RPMI7951 (cell line): ENCODE measurements at regions not wholly inside any gene's neighbourhood (a gene's known extent, or its start where the extent isn't known, plus 50 kb on each side); places are given as distances from the start of the nearest gene placed in this dataset.
"Not testable (repeated sequence)": the region's sequence is repeated elsewhere in the genome, so short reads cannot be mapped to it uniquely, and the experiment has no call there.

Experiments
- DNase-seq: peaks from one replicate; pipeline ENCODE4 v3.0.0-alpha.2; 2012; ENCODE audit warnings: low read depth

- no peak for DNase-seq
Measured at GRCh38 chr4:1589098-1589497, 95.0 kb downstream of the FAM53A start.

DNA sequence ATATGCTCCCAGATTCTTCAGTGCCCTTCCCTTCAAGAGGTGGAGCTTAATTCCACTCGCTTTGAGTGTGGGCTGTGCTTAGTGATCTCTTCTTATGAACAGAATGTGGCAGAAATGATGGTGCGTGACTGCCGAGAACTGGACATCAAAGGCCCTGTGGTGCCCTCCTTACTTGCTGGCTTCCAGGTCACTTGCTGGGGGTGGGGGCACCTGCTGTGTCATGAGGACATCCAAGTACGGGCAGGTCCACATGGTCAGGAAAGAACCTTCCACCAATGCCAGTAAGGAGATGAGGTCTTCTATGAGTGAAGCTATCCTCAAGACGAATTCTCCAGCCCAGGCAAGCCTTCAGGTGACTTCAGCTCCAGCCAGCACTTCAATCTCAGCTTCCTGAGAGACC is 95.8 kb downstream of the FAM53A start:
- no peak for DNase-seq

GRCh38 chr4:1584498-1584897 is 99.6 kb downstream of the FAM53A start:
- DNase-seq, result no peak

- DNase-seq, result no peak
Measured at GRCh38 chr4:1583859-1584258, 100.3 kb downstream of the FAM53A start.

DNA sequence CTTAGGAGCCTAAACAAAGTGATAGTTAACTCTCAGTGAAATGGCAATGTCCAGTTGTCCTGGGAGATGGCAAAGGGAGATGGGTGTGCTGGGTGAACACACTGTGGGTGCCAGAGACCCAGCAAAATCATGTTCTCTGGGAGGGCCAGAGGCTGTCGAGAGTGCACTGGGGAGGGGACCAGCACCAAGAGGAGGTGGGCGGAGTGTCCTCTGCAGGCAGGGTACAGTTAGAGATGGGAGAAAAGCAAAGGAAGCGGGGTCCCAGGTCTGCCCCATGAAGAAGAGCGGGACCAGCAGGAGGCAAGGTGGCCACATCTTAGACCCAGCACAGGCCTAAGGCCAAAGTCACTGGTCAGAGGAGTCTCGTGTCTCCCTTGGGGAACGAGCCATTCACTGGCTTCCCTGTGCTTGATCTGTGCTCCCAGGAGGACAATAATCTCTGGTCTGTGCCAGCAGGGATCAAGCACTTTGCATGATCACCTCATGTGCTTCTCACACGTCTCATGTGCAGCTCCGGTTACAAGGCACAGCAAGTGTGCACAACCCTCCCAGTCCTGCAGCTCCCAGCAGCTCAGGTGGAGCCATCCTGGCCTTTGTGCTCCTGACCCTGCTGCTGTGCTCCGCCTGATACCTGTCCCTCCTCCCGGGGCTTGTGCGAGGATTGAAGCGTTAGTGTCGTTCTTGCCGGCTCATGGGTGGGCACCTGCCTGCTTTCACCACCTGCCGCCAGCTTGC is 100.9 kb downstream of the FAM53A start:
- DNase-seq, result no peak

GRCh38 chr4:1582227-1582626 is 101.9 kb downstream of the FAM53A start:
- DNase-seq, result no peak

DNA sequence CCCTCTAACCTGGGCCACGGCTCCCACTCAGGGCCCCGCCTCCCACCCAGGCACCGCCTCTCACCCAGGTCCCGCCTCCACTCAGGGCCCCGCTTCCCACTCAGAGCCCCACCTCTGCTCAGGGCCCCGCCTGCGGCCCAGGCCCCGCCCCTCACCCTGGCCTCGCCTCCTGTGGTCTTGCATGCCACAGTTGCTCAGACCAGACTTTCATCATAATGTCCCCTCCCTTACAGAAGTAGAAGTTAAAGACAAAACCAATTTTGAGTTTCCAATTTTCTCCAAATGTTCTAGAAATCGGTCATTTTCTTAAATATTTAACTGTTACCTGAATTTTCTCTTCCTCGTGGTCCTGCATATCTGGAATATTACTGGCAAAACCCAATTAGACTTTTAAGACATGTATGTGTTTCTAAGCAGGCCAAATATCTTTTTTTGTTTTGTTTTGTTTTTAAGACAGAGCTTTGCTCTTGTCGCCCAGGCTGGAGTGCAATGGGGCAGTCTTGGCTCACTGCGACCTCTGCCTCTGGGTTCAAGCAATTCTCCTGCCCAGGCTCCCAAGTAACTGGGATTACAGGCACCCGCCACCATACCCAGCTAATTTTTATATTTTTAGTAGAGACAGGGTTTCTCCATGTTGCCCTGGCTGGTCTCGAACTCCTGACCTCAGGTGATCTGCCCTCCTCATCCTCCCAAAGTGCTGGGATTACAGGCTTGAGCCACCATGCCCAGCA is 102.8 kb downstream of the FAM53A start:
- peak; percentile 74 for DNase-seq

DNA sequence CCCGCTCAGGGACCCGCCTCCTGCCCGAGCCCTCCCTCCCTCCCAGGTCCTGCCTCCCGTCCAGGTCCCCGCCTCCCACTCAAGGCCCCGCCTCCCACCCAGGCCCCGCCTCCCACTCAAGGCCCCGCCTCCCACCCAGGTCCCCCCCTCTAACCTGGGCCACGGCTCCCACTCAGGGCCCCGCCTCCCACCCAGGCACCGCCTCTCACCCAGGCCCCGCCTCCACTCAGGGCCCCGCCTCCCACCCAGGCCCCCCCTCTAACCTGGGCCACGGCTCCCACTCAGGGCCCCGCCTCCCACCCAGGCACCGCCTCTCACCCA is 103.5 kb downstream of the FAM53A start:
- not testable (repeated sequence) for DNase-seq

- peak; percentile 69 for DNase-seq
Measured at GRCh38 chr4:1579901-1580691, 104.0 kb downstream of the FAM53A start.

DNA sequence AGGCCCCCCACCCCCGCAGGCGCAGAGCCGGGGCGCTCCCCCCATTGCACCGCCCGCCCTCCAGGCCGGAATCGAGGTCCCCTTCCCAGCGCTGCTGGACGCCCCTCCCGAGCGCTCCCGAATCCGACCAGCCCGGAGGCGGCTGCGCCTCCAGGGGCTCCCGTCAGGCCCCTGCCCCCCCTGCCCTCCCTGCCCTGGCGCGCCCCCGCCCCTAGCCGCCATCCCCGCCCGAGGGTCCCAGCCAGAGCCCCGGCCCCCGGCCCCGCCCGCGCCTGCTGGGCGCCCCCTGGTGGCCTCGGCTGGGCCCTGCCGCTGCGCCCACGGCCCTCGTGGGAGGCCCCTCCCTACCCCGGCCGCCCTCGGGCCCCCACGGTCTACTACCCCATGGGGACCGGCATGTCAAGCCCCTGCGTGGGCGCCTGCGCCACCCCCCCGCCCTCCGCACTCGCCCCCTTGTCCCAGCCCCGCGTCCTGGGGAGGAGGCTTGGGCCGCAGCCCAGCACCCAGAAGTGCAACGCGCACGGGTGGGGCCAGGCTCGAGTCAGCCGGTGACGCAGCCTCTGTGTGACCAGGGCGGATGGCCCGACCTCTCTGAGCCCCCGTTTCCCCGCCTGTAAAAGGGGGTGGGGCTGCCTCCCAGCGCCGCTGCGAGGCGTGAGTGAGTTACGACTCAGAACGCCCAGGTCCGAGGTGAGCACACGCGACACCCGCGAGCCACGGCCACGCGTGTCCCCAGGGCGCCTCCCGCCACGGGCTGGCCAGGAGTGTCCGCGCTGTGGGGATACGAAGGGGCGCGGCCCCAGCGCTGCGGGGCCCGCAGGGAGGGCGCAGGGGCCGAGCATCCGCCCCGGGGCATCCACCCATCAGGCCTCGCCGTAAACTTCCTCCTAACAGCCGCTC is 104.9 kb downstream of the FAM53A start:
- peak; percentile 27 for DNase-seq

DNA sequence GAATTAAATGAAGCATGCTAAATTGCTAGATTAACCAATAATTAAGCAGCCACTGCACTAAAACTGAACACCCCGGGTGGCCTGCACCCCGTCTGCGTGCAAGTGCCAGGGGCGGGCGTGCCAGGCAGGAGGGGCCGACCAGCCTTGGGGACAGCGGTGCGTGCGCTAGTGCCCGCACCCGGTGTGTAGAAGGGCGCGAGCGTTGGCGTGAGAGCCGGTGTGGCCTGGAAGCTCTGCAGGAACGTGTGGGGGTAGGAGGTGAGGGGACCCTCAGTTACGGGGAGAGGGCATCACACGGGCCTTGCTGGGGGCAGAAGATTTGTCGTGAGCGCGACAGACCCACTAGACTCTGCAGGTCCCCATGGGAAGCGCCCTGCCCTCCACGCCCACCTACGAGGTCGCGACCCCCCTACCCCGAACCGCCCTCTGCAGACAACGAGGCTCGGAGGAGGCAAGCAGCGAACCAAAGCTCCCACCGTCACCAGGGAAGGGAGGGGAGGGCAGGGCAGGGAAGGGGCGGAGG is 105.8 kb downstream of the FAM53A start:
- DNase-seq, result no peak

DNA sequence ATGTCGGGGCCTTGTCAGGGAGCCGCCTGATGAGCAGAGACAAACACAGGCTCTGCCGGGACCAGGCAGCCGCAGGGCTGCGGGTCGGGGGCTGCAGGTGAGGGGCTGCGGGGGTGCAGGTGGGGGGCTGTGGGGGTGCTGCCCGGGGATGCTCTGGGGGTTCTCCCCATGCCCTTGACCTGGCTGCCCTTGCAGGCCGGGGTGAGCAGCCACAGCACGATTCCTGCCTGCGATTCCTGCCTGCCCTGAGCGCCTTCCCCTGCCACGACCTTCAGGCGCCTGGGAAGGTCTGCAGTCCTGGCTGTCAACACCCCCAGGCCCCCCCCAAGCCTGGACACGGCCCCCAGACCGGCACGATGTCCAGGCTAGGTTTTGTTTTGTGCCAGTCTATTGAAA is 106.3 kb downstream of the FAM53A start:
- DNase-seq, result no peak

DNA sequence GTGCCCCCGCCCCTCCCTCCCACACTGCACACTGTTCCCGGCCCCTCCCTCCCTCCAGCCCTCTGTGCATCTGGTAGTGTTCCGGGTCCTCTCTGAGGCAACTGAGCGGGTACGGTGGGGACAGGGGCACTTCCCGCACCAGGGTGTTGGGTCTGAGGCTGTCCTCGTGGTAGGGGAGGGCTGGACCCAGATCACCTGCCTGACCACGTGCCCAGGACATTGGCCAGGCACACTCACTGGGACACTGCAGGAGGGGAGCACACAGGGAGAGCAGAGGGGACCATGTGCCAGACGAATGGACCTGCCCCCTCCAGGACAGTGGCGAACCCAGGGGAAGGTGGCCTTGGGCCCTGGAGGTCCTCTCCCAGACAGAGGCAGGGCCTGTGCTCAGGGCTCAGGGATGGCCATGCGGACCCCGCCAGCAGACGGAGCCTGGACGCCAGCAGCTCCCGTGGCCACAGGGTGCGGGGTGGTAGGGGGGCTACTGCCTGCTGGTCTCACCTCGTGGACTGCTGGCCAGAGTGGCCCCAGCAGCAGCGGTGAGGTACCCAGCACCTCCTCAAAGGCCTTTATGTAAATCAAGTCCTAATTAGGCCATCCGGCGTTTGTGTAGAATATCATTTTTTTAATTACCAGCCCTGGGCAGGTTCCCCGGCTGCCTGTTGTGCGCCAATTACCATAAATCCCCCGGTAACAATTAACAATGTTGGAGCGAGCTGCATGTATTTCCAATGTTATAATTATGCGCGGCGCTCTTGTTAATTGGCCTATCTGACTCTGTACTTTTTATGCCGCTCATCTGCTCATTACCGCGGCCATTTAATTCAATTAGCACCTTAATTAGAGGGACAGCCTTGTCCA is 106.9 kb downstream of the FAM53A start:
- no peak for DNase-seq

- no peak for DNase-seq
Measured at GRCh38 chr4:1576304-1576960, 107.7 kb downstream of the FAM53A start.

DNA sequence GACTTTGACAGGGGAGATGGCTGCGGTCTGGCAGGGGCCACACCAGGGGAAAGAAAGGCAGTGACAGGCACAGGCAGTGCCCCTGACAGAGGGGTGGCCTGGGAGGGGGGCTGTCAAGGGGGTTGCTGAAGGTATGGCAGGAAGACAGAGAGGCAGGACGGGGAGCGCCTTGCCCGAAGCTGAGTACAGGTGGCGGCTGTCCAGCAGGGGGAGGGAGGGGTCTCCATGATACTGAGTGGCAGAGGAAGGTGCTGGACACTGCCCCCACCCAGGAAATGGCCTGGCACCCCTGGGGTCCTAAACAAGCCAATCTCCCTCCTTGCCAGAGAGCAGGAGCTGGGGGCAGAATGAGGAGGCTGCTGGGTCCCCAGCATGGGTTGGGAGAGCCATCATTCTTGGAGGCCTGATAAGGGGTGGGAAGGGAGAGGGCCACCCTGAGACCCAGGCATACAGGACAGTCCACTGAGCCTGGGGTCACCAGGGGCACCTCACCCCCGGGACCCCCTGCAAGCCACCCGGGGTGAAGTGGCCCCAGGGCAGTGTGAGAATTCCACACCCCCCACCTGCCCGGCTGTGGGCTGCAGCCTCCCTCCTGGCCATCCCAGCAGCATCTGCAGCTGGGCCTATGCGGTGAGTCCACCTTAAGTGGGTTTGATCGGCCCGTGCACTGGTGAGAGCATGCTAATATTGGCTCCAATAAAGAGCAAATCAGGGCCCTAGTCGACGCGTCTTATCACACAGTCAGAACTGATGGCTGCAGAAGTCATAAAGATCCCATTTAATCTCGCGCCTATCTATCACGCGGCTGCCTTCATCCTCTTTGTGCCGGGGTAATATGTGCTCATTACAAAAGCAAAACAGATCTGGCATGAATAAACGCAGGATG is 108.5 kb downstream of the FAM53A start:
- DNase-seq, result no peak

DNA sequence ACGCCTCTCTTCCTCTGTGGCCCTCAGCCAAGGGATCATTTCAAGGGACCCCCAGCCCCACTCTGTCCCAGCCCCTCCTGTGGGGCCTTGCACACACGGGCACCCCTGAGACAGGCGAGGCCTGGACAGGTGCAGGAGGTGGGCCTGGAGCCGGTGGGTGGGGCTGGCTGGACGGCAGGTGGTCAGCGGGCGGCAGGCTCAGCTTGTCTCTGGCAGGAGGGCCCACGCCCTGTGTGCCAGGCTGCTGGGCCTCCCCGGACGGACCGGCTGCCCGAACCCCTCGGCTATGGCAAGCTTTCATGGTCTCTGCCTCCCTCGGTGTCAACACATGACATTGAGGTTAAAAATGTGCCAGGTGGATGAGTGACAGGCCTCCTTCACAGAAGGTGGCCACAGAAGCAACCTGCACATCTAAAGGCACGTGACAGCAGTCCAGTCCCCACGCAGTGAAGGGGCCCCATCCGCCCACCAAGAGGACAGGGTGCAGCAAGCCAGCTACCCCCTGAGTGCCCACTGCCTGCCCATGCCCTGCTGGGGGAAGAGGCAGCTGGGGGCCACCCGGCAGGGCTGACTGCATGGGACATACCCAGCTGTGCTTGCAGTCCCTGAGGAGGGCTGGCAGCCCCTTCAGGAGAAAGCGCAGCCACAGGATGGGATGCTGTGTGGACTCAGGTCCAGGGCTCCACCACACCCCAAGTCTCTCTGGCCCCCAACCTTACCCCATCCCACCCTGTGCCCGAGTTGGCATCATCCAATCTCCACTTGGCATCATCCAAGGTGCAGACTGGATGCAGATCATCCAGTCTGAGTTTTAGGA is 109.3 kb downstream of the FAM53A start:
- no peak for DNase-seq

DNA sequence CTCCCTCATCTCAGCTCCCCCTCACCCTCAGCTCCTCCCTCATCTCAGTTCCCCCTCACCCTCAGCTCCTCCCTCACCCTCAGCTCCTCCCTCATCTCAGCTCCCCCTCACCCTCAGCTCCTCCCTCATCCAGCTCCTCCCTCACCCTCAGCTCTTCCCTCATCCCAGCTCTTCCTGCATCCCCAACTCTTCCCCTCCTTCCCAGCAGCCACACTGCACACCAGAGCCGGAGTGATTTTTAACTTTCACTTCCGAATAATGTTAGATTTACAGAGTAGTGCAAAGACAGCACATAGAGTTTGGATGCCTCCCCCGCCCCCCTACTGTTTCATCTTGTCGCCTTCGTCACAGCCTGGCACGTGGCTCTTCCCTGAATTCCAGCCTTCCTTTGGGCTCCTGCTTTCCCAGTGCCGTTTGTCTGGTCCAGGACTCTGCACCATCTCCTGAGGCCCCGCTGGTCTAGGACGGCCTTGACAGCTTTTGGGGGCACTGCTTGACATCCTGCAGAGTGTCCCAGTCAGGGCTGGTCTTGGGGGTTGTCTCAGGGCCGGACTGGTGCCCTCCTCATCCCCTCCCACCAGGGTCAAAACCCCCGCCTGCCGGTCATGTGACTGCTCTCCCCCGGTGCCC is 110.2 kb downstream of the FAM53A start:
- DNase-seq, result no peak
